Chondrocyte (in vitro differentiated cells): ENCODE measurements at regions not wholly inside any gene's neighbourhood (a gene's known extent, or its start where the extent isn't known, plus 50 kb on each side); places are given as distances from the start of the nearest gene placed in this dataset.
"Not testable (repeated sequence)": the region's sequence is repeated elsewhere in the genome, so short reads cannot be mapped to it uniquely, and the experiment has no call there.

ENCODE experiments used
- DNase-seq: peaks from one replicate; pipeline ENCODE4 v3.0.0; 2021; ENCODE audit warnings: mixed read lengths, low spot score
- H3K27ac Mint-ChIP-seq: one replicate; pipeline ENCODE4 v1.8.0; 2021; ENCODE audit warnings: mild to moderate bottlenecking, moderate library complexity, mixed read lengths; ENCODE audit not compliant: unreplicated experiment
- H3K27me3 Mint-ChIP-seq: 2 replicates; pipeline ENCODE4 v1.8.0; 2021; ENCODE audit warnings: low read depth, mixed read lengths
- H3K36me3 Mint-ChIP-seq: 2 replicates; pipeline ENCODE4 v1.8.0; 2021; ENCODE audit warnings: low read depth, mixed read lengths
- H3K4me1 Mint-ChIP-seq: 2 replicates; pipeline ENCODE4 v1.8.0; 2021; ENCODE audit warnings: low read depth, mild to moderate bottlenecking, mixed read lengths
- H3K4me3 Mint-ChIP-seq: one replicate; pipeline ENCODE4 v1.8.0; 2021; ENCODE audit warnings: mild to moderate bottlenecking, moderate library complexity, mixed read lengths; ENCODE audit not compliant: unreplicated experiment
- H3K9me3 Mint-ChIP-seq: 2 replicates; pipeline ENCODE4 v1.8.0; 2021; ENCODE audit warnings: low read depth, mixed read lengths
- CTCF ChIP-seq: fragments of 200-600 bp; sonication (generic); IDR thresholded peaks from 2 replicates; pipeline ENCODE4 v1.5.0; 2021; ENCODE audit warnings: antibody characterized with exemption, mild to moderate bottlenecking, moderate library complexity

- no peaks in the 10 kb centered on the region for H3K36me3 Mint-ChIP-seq
- no peaks in the 10 kb centered on the region for H3K27me3 Mint-ChIP-seq
- no peak for DNase-seq
- H3K9me3 Mint-ChIP-seq = no peaks in the 10 kb centered on the region
- peaks cover 3% of the 10 kb centered on the region for H3K4me1 Mint-ChIP-seq
- no peak overlapping the region for H3K4me3 Mint-ChIP-seq
- H3K27ac Mint-ChIP-seq = no peak overlapping the region
- TF ChIP-seq CTCF = no peak
Observed at GRCh38 chr5:72644296-72644695, 137.1 kb upstream of the ZNF366 start.

GRCh38 chr5:72641164-72641563, 134.0 kb upstream of the ZNF366 start:
- H3K36me3 Mint-ChIP-seq = no peaks in the 10 kb centered on the region
- no peak overlapping the region for H3K4me3 Mint-ChIP-seq
- H3K4me1 Mint-ChIP-seq = no peaks in the 10 kb centered on the region
- H3K27ac Mint-ChIP-seq = no peak overlapping the region
- DNase-seq = no peak
- no peak for TF ChIP-seq CTCF
- no peaks in the 10 kb centered on the region for H3K27me3 Mint-ChIP-seq
- H3K9me3 Mint-ChIP-seq = no peaks in the 10 kb centered on the region

GRCh38 chr5:72637058-72637457, 129.8 kb upstream of the ZNF366 start:
- DNase-seq = no peak
- peaks cover 22% of the 10 kb centered on the region for H3K4me1 Mint-ChIP-seq
- no peaks in the 10 kb centered on the region for H3K9me3 Mint-ChIP-seq
- no peaks in the 10 kb centered on the region for H3K36me3 Mint-ChIP-seq
- H3K27ac Mint-ChIP-seq = no peak overlapping the region
- H3K4me3 Mint-ChIP-seq = no peak overlapping the region
- TF ChIP-seq CTCF = no peak
- H3K27me3 Mint-ChIP-seq = no peaks in the 10 kb centered on the region

GRCh38 chr5:72636565-72636964, 129.4 kb upstream of the ZNF366 start:
- not testable (repeated sequence) for DNase-seq, H3K27me3 Mint-ChIP-seq, H3K4me3 Mint-ChIP-seq, H3K36me3 Mint-ChIP-seq, H3K9me3 Mint-ChIP-seq, H3K27ac Mint-ChIP-seq
- H3K4me1 Mint-ChIP-seq = peaks cover 22% of the 10 kb centered on the region

- H3K4me1 Mint-ChIP-seq = peaks cover 22% of the 10 kb centered on the region
- TF ChIP-seq CTCF = no peak
- H3K27me3 Mint-ChIP-seq = no peaks in the 10 kb centered on the region
- no peaks in the 10 kb centered on the region for H3K9me3 Mint-ChIP-seq
- no peak for DNase-seq
- H3K4me3 Mint-ChIP-seq = no peak overlapping the region
- no peak overlapping the region for H3K27ac Mint-ChIP-seq
- H3K36me3 Mint-ChIP-seq = no peaks in the 10 kb centered on the region
Observed at GRCh38 chr5:72634444-72634843, 127.2 kb upstream of the ZNF366 start.

GRCh38 chr5:72633649-72634048, 126.4 kb upstream of the ZNF366 start:
- Mint-ChIP-seq H3K27ac (peak overlapping the region; percentile 77), H3K4me1 (peaks cover 28% of the 10 kb centered on the region), H3K27me3 (no peaks in the 10 kb centered on the region), H3K9me3 (no peaks in the 10 kb centered on the region), H3K36me3 (no peaks in the 10 kb centered on the region), H3K4me3 (no peak overlapping the region)
- peak; percentile 25 for TF ChIP-seq CTCF
- DNase-seq = no peak
